OCI-LY1 (cell line): ENCODE measurements at regions not wholly inside any gene's neighbourhood (a gene's known extent, or its start where the extent isn't known, plus 50 kb on each side); places are given as distances from the start of the nearest gene placed in this dataset.

Experiments
- H2AFZ ChIP-seq: fragments of 200-600 bp; sonication (generic), shearing (Covaris generic); 2 replicates; pipeline ENCODE4 v1.6.0; 2014; ENCODE audit warnings: antibody characterized with exemption, mild to moderate bottlenecking, low read length
- H3F3A ChIP-seq: fragments of 200-600 bp; sonication (generic), shearing (Covaris generic); 2 replicates; pipeline ENCODE4 v1.6.0; 2014; ENCODE audit warnings: mild to moderate bottlenecking, antibody characterized with exemption, low read length, moderate library complexity; ENCODE audit not compliant: insufficient read depth
- H3K27ac ChIP-seq: fragments of 200-600 bp; sonication (generic); 2 replicates; pipeline ENCODE4 v1.5.1; 2014; ENCODE audit warnings: low read length, mixed run types, mild to moderate bottlenecking, low read depth; ENCODE audit not compliant: poor library complexity, severe bottlenecking
- H3K27me3 ChIP-seq: fragments of 200-600 bp; sonication (generic); 2 replicates; pipeline ENCODE4 v1.6.0; 2014; ENCODE audit warnings: antibody characterized with exemption, mild to moderate bottlenecking, low read length, moderate library complexity; ENCODE audit not compliant: insufficient read depth
- H3K36me3 ChIP-seq: fragments of 200-600 bp; sonication (generic); 2 replicates; pipeline ENCODE4 v1.6.1; 2014; ENCODE audit warnings: mild to moderate bottlenecking, antibody characterized with exemption, low read length, moderate library complexity, mixed read lengths; ENCODE audit not compliant: insufficient read depth
- H3K4me1 ChIP-seq: fragments of 200-600 bp; sonication (generic); 2 replicates; pipeline ENCODE4 v1.5.1; 2014; ENCODE audit warnings: mild to moderate bottlenecking, low read length, moderate library complexity; ENCODE audit not compliant: insufficient read depth, severe bottlenecking
- H3K4me2 ChIP-seq: fragments of 200-600 bp; sonication (generic), shearing (Covaris generic); 2 replicates; pipeline ENCODE4 v1.6.1; 2014; ENCODE audit warnings: low read length
- H3K4me3 ChIP-seq: fragments of 200-600 bp; sonication (generic); 2 replicates; pipeline ENCODE4 v1.5.1; 2014; ENCODE audit warnings: low read length, low read depth, mild to moderate bottlenecking, mixed read lengths; ENCODE audit not compliant: poor library complexity, severe bottlenecking
- H3K79me2 ChIP-seq: fragments of 200-600 bp; shearing (Covaris generic); 2 replicates; pipeline ENCODE4 v1.6.1; 2016; ENCODE audit warnings: mixed run types, low read length, mixed read lengths; ENCODE audit not compliant: insufficient read depth
- H3K9ac ChIP-seq: fragments of 200-600 bp; sonication (generic), shearing (Covaris generic); 2 replicates; pipeline ENCODE4 v1.6.1; 2014; ENCODE audit warnings: mild to moderate bottlenecking, low read length, mixed read lengths
- H3K9me2 ChIP-seq: fragments of 200-600 bp; sonication (generic), shearing (Covaris generic); 2 replicates; pipeline ENCODE4 v1.6.1; 2014; ENCODE audit warnings: low read depth, mild to moderate bottlenecking, low read length, mixed read lengths
- H3K9me3 ChIP-seq: fragments of 200-600 bp; shearing (Covaris generic); 2 replicates; pipeline ENCODE4 v1.6.1; 2014; ENCODE audit warnings: low read length, mixed read lengths
- H4K20me1 ChIP-seq: fragments of 200-600 bp; sonication (generic), shearing (Covaris generic); 2 replicates; pipeline ENCODE4 v1.6.0; 2016; ENCODE audit warnings: mild to moderate bottlenecking, low read length; ENCODE audit not compliant: insufficient read depth
- CTCF ChIP-seq: fragments of 200-600 bp; sonication (generic), shearing (Covaris generic); IDR thresholded peaks from 2 replicates; pipeline ENCODE4 v1.5.1; 2017; ENCODE audit warnings: mild to moderate bottlenecking, antibody characterized with exemption, low read length, moderate library complexity, mixed read lengths
- EZH2 ChIP-seq: fragments of 200-600 bp; sonication (generic), shearing (Covaris generic); IDR thresholded peaks from 2 replicates; pipeline ENCODE4 v1.8.0; 2017; ENCODE audit warnings: borderline replicate concordance, mixed run types, mild to moderate bottlenecking, antibody characterized with exemption, low read length, moderate library complexity, mixed read lengths

- Histone ChIP-seq H3K4me2 (no peak overlapping the region), H3K27me3 (no peaks in the 10 kb centered on the region), H3K9ac (no peak overlapping the region), H3K9me3 (no peaks in the 10 kb centered on the region), H3K9me2 (no peaks in the 10 kb centered on the region), H3K79me2 (no peaks in the 10 kb centered on the region), H3K27ac (no peak overlapping the region), H3K36me3 (no peaks in the 10 kb centered on the region), H3K4me3 (no peak overlapping the region), H4K20me1 (no peaks in the 10 kb centered on the region), H3K4me1 (no peaks in the 10 kb centered on the region), H2AFZ (no peak overlapping the region), H3F3A (no peaks in the 10 kb centered on the region)
- no peak for TF ChIP-seq EZH2
- TF ChIP-seq CTCF = no peak
These were observed 398.5 kb downstream of the PDCD6IP start for GRCh38 chr3:34196914-34197313.

GRCh38 chr3:34198309-34198708 is 399.9 kb downstream of the PDCD6IP start:
- no peak for TF ChIP-seq CTCF
- TF ChIP-seq EZH2 = no peak
- H3K4me2 ChIP-seq = no peak overlapping the region

GRCh38 chr3:34200576-34200975 is 402.1 kb downstream of the PDCD6IP start:
- Histone ChIP-seq H3K9me3 (no peaks in the 10 kb centered on the region), H2AFZ (no peak overlapping the region), H3K27ac (no peak overlapping the region), H3K4me2 (no peak overlapping the region), H3F3A (no peaks in the 10 kb centered on the region), H3K79me2 (no peaks in the 10 kb centered on the region), H3K27me3 (no peaks in the 10 kb centered on the region), H3K4me3 (no peak overlapping the region), H3K9me2 (no peaks in the 10 kb centered on the region), H3K36me3 (no peaks in the 10 kb centered on the region), H3K9ac (no peak overlapping the region), H3K4me1 (no peaks in the 10 kb centered on the region), H4K20me1 (no peaks in the 10 kb centered on the region)
- TF ChIP-seq CTCF = no peak
- no peak for TF ChIP-seq EZH2

More at GRCh38 chr3:34198309-34198708, 399.9 kb downstream of the PDCD6IP start:
- H3K9ac ChIP-seq = no peak overlapping the region
- no peak overlapping the region for H2AFZ ChIP-seq
- H3K9me3 ChIP-seq = no peaks in the 10 kb centered on the region
- H4K20me1 ChIP-seq = no peaks in the 10 kb centered on the region
- H3K4me1 ChIP-seq = no peaks in the 10 kb centered on the region
- H3K4me3 ChIP-seq = no peak overlapping the region
- no peaks in the 10 kb centered on the region for H3K79me2 ChIP-seq
- H3K27me3 ChIP-seq = no peaks in the 10 kb centered on the region
- no peak overlapping the region for H3K27ac ChIP-seq
- H3K9me2 ChIP-seq = no peaks in the 10 kb centered on the region
- H3K36me3 ChIP-seq = no peaks in the 10 kb centered on the region
- H3F3A ChIP-seq = no peaks in the 10 kb centered on the region
